OCI-LY1 (cell line): ENCODE measurements at regions not wholly inside any gene's neighbourhood (a gene's known extent, or its start where the extent isn't known, plus 50 kb on each side); places are given as distances from the start of the nearest gene placed in this dataset.

Experiments
- H2AFZ ChIP-seq: fragments of 200-600 bp; sonication (generic), shearing (Covaris generic); 2 replicates; pipeline ENCODE4 v1.6.0; 2014; ENCODE audit warnings: antibody characterized with exemption, mild to moderate bottlenecking, low read length
- H3F3A ChIP-seq: fragments of 200-600 bp; sonication (generic), shearing (Covaris generic); 2 replicates; pipeline ENCODE4 v1.6.0; 2014; ENCODE audit warnings: mild to moderate bottlenecking, antibody characterized with exemption, low read length, moderate library complexity; ENCODE audit not compliant: insufficient read depth
- H3K27ac ChIP-seq: fragments of 200-600 bp; sonication (generic); 2 replicates; pipeline ENCODE4 v1.5.1; 2014; ENCODE audit warnings: low read length, mixed run types, mild to moderate bottlenecking, low read depth; ENCODE audit not compliant: poor library complexity, severe bottlenecking
- H3K27me3 ChIP-seq: fragments of 200-600 bp; sonication (generic); 2 replicates; pipeline ENCODE4 v1.6.0; 2014; ENCODE audit warnings: antibody characterized with exemption, mild to moderate bottlenecking, low read length, moderate library complexity; ENCODE audit not compliant: insufficient read depth
- H3K36me3 ChIP-seq: fragments of 200-600 bp; sonication (generic); 2 replicates; pipeline ENCODE4 v1.6.1; 2014; ENCODE audit warnings: mild to moderate bottlenecking, antibody characterized with exemption, low read length, moderate library complexity, mixed read lengths; ENCODE audit not compliant: insufficient read depth
- H3K4me1 ChIP-seq: fragments of 200-600 bp; sonication (generic); 2 replicates; pipeline ENCODE4 v1.5.1; 2014; ENCODE audit warnings: mild to moderate bottlenecking, low read length, moderate library complexity; ENCODE audit not compliant: insufficient read depth, severe bottlenecking
- H3K4me2 ChIP-seq: fragments of 200-600 bp; sonication (generic), shearing (Covaris generic); 2 replicates; pipeline ENCODE4 v1.6.1; 2014; ENCODE audit warnings: low read length
- H3K4me3 ChIP-seq: fragments of 200-600 bp; sonication (generic); 2 replicates; pipeline ENCODE4 v1.5.1; 2014; ENCODE audit warnings: low read length, low read depth, mild to moderate bottlenecking, mixed read lengths; ENCODE audit not compliant: poor library complexity, severe bottlenecking
- H3K79me2 ChIP-seq: fragments of 200-600 bp; shearing (Covaris generic); 2 replicates; pipeline ENCODE4 v1.6.1; 2016; ENCODE audit warnings: mixed run types, low read length, mixed read lengths; ENCODE audit not compliant: insufficient read depth
- H3K9ac ChIP-seq: fragments of 200-600 bp; sonication (generic), shearing (Covaris generic); 2 replicates; pipeline ENCODE4 v1.6.1; 2014; ENCODE audit warnings: mild to moderate bottlenecking, low read length, mixed read lengths
- H3K9me2 ChIP-seq: fragments of 200-600 bp; sonication (generic), shearing (Covaris generic); 2 replicates; pipeline ENCODE4 v1.6.1; 2014; ENCODE audit warnings: low read depth, mild to moderate bottlenecking, low read length, mixed read lengths
- H3K9me3 ChIP-seq: fragments of 200-600 bp; shearing (Covaris generic); 2 replicates; pipeline ENCODE4 v1.6.1; 2014; ENCODE audit warnings: low read length, mixed read lengths
- H4K20me1 ChIP-seq: fragments of 200-600 bp; sonication (generic), shearing (Covaris generic); 2 replicates; pipeline ENCODE4 v1.6.0; 2016; ENCODE audit warnings: mild to moderate bottlenecking, low read length; ENCODE audit not compliant: insufficient read depth
- EZH2 ChIP-seq: fragments of 200-600 bp; sonication (generic), shearing (Covaris generic); IDR thresholded peaks from 2 replicates; pipeline ENCODE4 v1.8.0; 2017; ENCODE audit warnings: borderline replicate concordance, mixed run types, mild to moderate bottlenecking, antibody characterized with exemption, low read length, moderate library complexity, mixed read lengths
- TF ChIP-seq, protein P1 (sequence below): fragments of 200-600 bp; sonication (generic), shearing (Covaris generic); IDR thresholded peaks from 2 replicates; pipeline ENCODE4 v1.5.1; 2017; ENCODE audit warnings: mild to moderate bottlenecking, antibody characterized with exemption, low read length, moderate library complexity, mixed read lengths

GRCh38 chr2:23036629-23037028 lies 348.4 kb upstream of the KLHL29 start:
- Histone ChIP-seq H2AFZ (no peak overlapping the region), H3K9me3 (no peaks in the 10 kb centered on the region), H3K4me1 (no peaks in the 10 kb centered on the region), H3K36me3 (no peaks in the 10 kb centered on the region), H3K9me2 (no peaks in the 10 kb centered on the region), H4K20me1 (no peaks in the 10 kb centered on the region), H3K4me3 (no peak overlapping the region), H3K27me3 (no peaks in the 10 kb centered on the region), H3K4me2 (no peak overlapping the region), H3K27ac (no peak overlapping the region), H3F3A (no peaks in the 10 kb centered on the region), H3K9ac (no peak overlapping the region), H3K79me2 (no peaks in the 10 kb centered on the region)
- TF ChIP-seq, protein P1, sequence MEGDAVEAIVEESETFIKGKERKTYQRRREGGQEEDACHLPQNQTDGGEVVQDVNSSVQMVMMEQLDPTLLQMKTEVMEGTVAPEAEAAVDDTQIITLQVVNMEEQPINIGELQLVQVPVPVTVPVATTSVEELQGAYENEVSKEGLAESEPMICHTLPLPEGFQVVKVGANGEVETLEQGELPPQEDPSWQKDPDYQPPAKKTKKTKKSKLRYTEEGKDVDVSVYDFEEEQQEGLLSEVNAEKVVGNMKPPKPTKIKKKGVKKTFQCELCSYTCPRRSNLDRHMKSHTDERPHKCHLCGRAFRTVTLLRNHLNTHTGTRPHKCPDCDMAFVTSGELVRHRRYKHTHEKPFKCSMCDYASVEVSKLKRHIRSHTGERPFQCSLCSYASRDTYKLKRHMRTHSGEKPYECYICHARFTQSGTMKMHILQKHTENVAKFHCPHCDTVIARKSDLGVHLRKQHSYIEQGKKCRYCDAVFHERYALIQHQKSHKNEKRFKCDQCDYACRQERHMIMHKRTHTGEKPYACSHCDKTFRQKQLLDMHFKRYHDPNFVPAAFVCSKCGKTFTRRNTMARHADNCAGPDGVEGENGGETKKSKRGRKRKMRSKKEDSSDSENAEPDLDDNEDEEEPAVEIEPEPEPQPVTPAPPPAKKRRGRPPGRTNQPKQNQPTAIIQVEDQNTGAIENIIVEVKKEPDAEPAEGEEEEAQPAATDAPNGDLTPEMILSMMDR = no peak
- no peak for TF ChIP-seq EZH2

- TF ChIP-seq EZH2 = no peak
- TF ChIP-seq, protein P1 = no peak
- Histone ChIP-seq H3K27me3 (no peaks in the 10 kb centered on the region), H3K9me3 (no peaks in the 10 kb centered on the region), H3K79me2 (no peaks in the 10 kb centered on the region), H3K4me1 (no peaks in the 10 kb centered on the region), H3K4me2 (no peak overlapping the region), H3K27ac (no peak overlapping the region), H4K20me1 (no peaks in the 10 kb centered on the region), H3F3A (no peaks in the 10 kb centered on the region), H3K36me3 (no peaks in the 10 kb centered on the region), H3K9me2 (no peaks in the 10 kb centered on the region), H3K9ac (no peak overlapping the region), H3K4me3 (no peak overlapping the region), H2AFZ (no peak overlapping the region)
Measured at GRCh38 chr2:23037596-23037995, 347.4 kb upstream of the KLHL29 start.

DNA sequence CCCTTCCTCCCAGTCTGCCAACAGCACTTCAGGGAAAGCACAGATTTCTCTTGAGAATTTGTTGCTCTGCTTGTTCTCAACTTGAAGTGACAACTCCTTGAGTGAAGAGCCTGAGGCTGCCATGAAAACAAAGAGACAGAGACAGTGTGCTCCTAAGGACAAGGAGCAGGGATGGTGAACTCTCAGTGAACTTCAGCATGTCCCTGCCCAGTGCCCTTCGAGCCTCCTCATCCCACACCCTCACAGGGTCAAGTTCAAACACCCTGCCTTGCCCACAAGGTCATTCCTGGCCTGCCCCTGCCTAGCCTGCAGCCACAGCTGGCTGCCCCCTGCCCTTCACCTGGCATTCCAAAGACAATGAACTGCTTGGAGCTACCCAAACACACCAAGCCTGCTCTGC lies 343.5 kb upstream of the KLHL29 start:
- H3K4me1 ChIP-seq = no peaks in the 10 kb centered on the region
- no peak overlapping the region for H3K4me2 ChIP-seq
- H3K9me3 ChIP-seq = no peaks in the 10 kb centered on the region
- H3K9ac ChIP-seq = no peak overlapping the region
- no peak overlapping the region for H3K27ac ChIP-seq
- no peaks in the 10 kb centered on the region for H3K36me3 ChIP-seq
- TF ChIP-seq EZH2 = no peak
- TF ChIP-seq, protein P1 = no peak
- H3F3A ChIP-seq = no peaks in the 10 kb centered on the region
- no peak overlapping the region for H2AFZ ChIP-seq
- no peaks in the 10 kb centered on the region for H3K27me3 ChIP-seq
- H3K9me2 ChIP-seq = no peaks in the 10 kb centered on the region
- no peaks in the 10 kb centered on the region for H4K20me1 ChIP-seq
- no peak overlapping the region for H3K4me3 ChIP-seq
- H3K79me2 ChIP-seq = no peaks in the 10 kb centered on the region
